ENCODE measurements at regions not wholly inside any gene's neighbourhood (a gene's known extent, or its start where the extent isn't known, plus 50 kb on each side); places are given as distances from the start of the nearest gene placed in this dataset.

DNA sequence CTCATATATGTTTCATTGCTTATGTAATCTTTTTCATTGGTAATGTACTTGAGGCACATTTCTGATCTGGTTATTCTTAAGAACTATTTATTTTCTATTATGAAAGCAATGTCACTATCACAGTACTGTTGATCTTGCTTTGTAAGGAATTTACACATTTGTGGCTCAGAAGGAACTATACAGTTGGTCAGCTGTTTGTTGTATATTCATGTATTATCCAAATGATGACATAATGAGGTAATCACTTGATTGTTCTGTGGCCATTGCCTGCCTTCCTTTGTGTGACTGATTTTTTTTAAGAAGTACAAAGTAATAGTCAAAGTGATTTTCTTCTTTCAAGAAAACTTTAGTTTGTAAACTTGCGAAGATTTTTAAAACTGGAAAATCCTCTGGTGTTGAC, 399.9 kb downstream of the TMEM161B start:
- TF ChIP-seq, protein P1, sequence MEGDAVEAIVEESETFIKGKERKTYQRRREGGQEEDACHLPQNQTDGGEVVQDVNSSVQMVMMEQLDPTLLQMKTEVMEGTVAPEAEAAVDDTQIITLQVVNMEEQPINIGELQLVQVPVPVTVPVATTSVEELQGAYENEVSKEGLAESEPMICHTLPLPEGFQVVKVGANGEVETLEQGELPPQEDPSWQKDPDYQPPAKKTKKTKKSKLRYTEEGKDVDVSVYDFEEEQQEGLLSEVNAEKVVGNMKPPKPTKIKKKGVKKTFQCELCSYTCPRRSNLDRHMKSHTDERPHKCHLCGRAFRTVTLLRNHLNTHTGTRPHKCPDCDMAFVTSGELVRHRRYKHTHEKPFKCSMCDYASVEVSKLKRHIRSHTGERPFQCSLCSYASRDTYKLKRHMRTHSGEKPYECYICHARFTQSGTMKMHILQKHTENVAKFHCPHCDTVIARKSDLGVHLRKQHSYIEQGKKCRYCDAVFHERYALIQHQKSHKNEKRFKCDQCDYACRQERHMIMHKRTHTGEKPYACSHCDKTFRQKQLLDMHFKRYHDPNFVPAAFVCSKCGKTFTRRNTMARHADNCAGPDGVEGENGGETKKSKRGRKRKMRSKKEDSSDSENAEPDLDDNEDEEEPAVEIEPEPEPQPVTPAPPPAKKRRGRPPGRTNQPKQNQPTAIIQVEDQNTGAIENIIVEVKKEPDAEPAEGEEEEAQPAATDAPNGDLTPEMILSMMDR (IDR thresholded peaks at IDR 0.05): no peak
- no peak for TF ChIP-seq POLR2A (IDR thresholded peaks at IDR 0.05)

Data from body of pancreas (tissue), 4 donors.